Right lobe of liver (tissue), 6 donors: ENCODE measurements at regions not wholly inside any gene's neighbourhood (a gene's known extent, or its start where the extent isn't known, plus 50 kb on each side); places are given as distances from the start of the nearest gene placed in this dataset.

Experiments used
- ATAC-seq, 4 donors: fragments of 200-7000 bp; cut with Tn5 transposase; one replicate each; pipeline ENCODE4 v1.9.1; 2020; ENCODE audit warnings: mild to moderate bottlenecking in 4 of 4, moderate library complexity in 4 of 4
- DNase-seq, 3 donors: peaks; one replicate each; pipeline ENCODE4 v3.0.0-alpha.2; 2020
- H3K27ac ChIP-seq, 3 donors: fragments of 200-600 bp; one replicate each; pipeline ENCODE4 v1.8.0; 2022
- H3K27me3 ChIP-seq, 2 donors: fragments of 200-600 bp; one replicate each; pipeline ENCODE4 v1.8.0; 2022
- H3K36me3 ChIP-seq, 4 donors: fragments of 200-600 bp; sonication (generic) in 1 of 4; one replicate each; pipeline versions ENCODE4 v1.5.1 to v1.8.0; 2017 to 2022; ENCODE audit warnings: control low read depth in 1 of 4
- H3K4me1 ChIP-seq, 4 donors: fragments of 200-600 bp; sonication (generic) in 1 of 4; one replicate each; pipeline versions ENCODE4 v1.5.1 to v1.8.0; 2017 to 2022; ENCODE audit warnings: control low read depth in 1 of 4
- H3K4me3 ChIP-seq, 3 donors: fragments of 200-600 bp; one replicate each; pipeline ENCODE4 v1.8.0; 2022
- H3K9me3 ChIP-seq, 4 donors: fragments of 200-600 bp; sonication (generic) in 1 of 4; one replicate each; pipeline versions ENCODE4 v1.5.1 to v1.8.0; 2017 to 2022; ENCODE audit warnings: control low read depth in 1 of 4
- POLR2A ChIP-seq: fragments of 450-650 bp; IDR thresholded peaks from one replicate; pipeline ENCODE4 v1.6.1; 2017; ENCODE audit warnings: antibody characterized with exemption, mild to moderate bottlenecking
- WGBS: methylation state at CpG from one replicate; pipeline ENCODE4 v1.1.6; 2018; ENCODE audit warnings: low coverage, low lambda C conversion rate; ENCODE audit not compliant: insufficient coverage; ENCODE audit errors: missing lambda C conversion rate; 5-methylcytosine and 5-hydroxymethylcytosine counted together
- intact Hi-C, 2 donors: fragments of 100-400 bp; cut with DNase I; formaldehyde crosslinking; loops; one replicate each; pipeline versions ENCODE4 v1.11.2 to v1.14.1; 2022
- TF ChIP-seq, protein P1 (sequence below), 4 donors: fragments of 200-600 bp in 3 of 4; fragments of 450-650 bp in 1 of 4; IDR thresholded peaks; one replicate each; pipeline versions ENCODE4 v1.5.1 to v1.8.0; 2016 to 2022; ENCODE audit warnings: antibody characterized with exemption in 4 of 4, mild to moderate bottlenecking in 2 of 4
- donor health status: DM: no; HTN: yes; CAD: no.
- donor health status: DM: no; HTN: no; CAD: no.
- donor health status: DM: no; HTN: no; CAD: no.
- donor health status: DM: no; HTN: yes; CAD: no.
- donor health status: DM: no; HTN: yes; CAD: no.

DNA sequence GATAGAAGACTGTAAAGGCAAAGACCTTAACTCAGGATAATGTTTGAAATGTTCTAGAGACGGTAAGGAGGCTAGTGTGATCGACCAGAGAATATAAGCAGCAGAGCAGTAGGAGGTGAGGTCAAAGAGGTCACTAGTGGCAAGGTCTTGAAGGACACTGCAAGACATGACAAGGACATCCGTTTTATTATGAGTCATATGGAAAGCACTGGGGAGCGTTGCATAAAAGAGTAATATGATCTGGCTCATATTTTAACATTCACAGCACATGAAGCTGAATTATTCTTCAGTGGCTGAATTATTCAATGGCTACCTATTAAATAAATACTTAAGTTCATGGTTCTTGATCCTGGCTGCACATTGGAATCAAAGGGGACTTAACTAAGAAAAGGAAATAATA, 123.7 kb downstream of the SOX9 start:
- no peaks in the 10 kb centered on the region for H3K27me3 ChIP-seq
- ATAC-seq (no peak), DNase-seq (no peak)
- intact Hi-C loops: no loop called here
- no peak overlapping the region for H3K27ac ChIP-seq
- no peak for TF ChIP-seq POLR2A
- TF ChIP-seq, protein P1, sequence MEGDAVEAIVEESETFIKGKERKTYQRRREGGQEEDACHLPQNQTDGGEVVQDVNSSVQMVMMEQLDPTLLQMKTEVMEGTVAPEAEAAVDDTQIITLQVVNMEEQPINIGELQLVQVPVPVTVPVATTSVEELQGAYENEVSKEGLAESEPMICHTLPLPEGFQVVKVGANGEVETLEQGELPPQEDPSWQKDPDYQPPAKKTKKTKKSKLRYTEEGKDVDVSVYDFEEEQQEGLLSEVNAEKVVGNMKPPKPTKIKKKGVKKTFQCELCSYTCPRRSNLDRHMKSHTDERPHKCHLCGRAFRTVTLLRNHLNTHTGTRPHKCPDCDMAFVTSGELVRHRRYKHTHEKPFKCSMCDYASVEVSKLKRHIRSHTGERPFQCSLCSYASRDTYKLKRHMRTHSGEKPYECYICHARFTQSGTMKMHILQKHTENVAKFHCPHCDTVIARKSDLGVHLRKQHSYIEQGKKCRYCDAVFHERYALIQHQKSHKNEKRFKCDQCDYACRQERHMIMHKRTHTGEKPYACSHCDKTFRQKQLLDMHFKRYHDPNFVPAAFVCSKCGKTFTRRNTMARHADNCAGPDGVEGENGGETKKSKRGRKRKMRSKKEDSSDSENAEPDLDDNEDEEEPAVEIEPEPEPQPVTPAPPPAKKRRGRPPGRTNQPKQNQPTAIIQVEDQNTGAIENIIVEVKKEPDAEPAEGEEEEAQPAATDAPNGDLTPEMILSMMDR (IDR thresholded peaks at IDR 0.05): no peak
- H3K36me3 ChIP-seq: no peaks in the 10 kb centered on the region
- peaks cover 0 to 3% (median 0%) of the 10 kb centered on the region in 4 donors for H3K9me3 ChIP-seq
- 70% methylated on average over 4 of the region's 4 CpGs for WGBS
- H3K4me1 ChIP-seq: no peaks in the 10 kb centered on the region
- no peak overlapping the region for H3K4me3 ChIP-seq

DNA sequence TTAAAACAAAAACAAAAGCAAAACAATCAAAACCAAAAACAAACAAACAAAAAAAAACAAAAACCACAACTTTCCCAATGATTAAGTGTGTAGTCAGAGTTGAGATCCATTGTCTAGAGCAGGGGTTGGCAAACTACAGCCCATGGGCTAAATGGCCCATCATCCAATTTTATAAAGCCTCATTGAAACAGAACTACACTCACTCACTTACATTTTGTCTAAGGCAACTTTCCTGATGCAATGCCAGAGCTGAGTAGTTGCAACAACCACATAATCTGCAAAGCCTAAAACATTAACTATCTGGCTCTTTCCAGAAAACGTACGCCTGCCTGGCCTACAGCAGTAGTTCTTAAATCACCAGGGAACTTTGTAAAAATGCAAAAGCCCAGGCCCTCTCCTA, 124.1 kb downstream of the SOX9 start:
- WGBS: 60% methylated on average over 1 of the region's 2 CpGs
- intact Hi-C loops: no loop called here

DNA sequence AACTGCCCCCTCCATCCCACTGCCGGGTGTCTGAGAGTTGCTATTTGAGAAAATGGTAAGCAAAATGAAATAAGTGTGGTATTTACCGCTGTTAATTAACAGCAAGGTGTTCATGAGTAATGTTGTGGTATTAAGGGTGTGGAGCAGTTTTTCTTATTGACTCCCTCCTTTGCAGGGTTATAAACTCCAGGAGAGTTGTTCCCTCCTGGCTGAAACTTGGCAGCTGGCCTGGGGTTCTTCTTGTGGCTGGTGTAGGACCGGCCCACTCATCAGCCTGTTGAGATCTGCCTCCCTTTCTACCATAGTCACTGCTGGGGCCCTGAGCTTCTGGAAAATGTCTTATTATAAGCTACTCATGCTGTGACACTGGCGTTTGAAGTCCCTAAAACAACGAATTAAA, 128.6 kb downstream of the SOX9 start:
- ATAC-seq: no peak
- intact Hi-C loops: no loop called here
- DNase-seq: no peak
- no peaks in the 10 kb centered on the region for H3K36me3 ChIP-seq
- no peak overlapping the region for H3K27ac ChIP-seq
- H3K27me3 ChIP-seq: no peaks in the 10 kb centered on the region
- WGBS: 63% methylated on average over 4 of the region's 5 CpGs
- no peak overlapping the region for H3K4me3 ChIP-seq
- H3K9me3 ChIP-seq: no peaks in the 10 kb centered on the region
- H3K4me1 ChIP-seq: no peaks in the 10 kb centered on the region
- TF ChIP-seq POLR2A: no peak
- TF ChIP-seq, protein P1 (IDR thresholded peaks at IDR 0.05): no peak

More for the DNA sequence above, 124.1 kb downstream of the SOX9 start:
- peaks cover 0 to 3% (median 0%) of the 10 kb centered on the region in 4 donors for H3K9me3 ChIP-seq
- H3K27ac ChIP-seq: no peak overlapping the region
- ATAC-seq (no peak), DNase-seq (no peak)
- no peaks in the 10 kb centered on the region for H3K4me1 ChIP-seq
- H3K4me3 ChIP-seq: no peak overlapping the region
- TF ChIP-seq POLR2A: no peak
- TF ChIP-seq, protein P1 (IDR thresholded peaks at IDR 0.05): no peak
- H3K36me3 ChIP-seq: no peaks in the 10 kb centered on the region
- no peaks in the 10 kb centered on the region for H3K27me3 ChIP-seq

DNA sequence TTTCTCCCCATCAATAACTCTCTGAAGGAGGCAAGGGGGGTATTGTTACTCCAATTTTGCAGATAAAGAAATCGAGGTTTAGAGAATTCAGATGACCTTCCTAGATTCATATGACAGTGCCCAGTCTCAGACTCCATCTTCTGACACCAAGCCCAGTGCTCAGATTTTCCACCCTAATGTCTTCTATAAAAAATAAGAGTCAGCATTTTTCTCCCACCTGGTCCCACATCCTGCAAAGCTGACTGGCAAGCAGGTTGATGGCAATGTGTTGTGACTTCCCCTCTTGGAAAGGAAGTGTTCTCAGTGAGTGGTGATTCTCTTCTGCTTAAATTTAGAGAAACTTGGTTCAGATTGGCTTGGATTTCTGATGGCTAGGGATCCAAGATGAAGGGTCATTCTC, 129.4 kb downstream of the SOX9 start:
- no peaks in the 10 kb centered on the region for H3K27me3 ChIP-seq
- ATAC-seq (no peak), DNase-seq (no peak)
- TF ChIP-seq, protein P1 (IDR thresholded peaks at IDR 0.05): no peak
- no peak for TF ChIP-seq POLR2A
- no peaks in the 10 kb centered on the region for H3K4me1 ChIP-seq
- intact Hi-C loops: no loop called here
- no peaks in the 10 kb centered on the region for H3K9me3 ChIP-seq
- H3K36me3 ChIP-seq: no peaks in the 10 kb centered on the region
- no peak overlapping the region for H3K4me3 ChIP-seq
- 25% methylated on average over 1 of the region's 1 CpG for WGBS
- H3K27ac ChIP-seq: no peak overlapping the region

GRCh38 chr17:72253597-72253996, 132.8 kb downstream of the SOX9 start:
- Histone ChIP-seq H3K4me3 (no peak overlapping the region), H3K27me3 (no peaks in the 10 kb centered on the region), H3K36me3 (no peaks in the 10 kb centered on the region), H3K4me1 (no peaks in the 10 kb centered on the region), H3K9me3 (no peaks in the 10 kb centered on the region), H3K27ac (no peak overlapping the region)
- 39% methylated on average over 3 of the region's 3 CpGs for WGBS
- ATAC-seq: no peak
- no peak for TF ChIP-seq POLR2A
- TF ChIP-seq, protein P1 (IDR thresholded peaks at IDR 0.05): no peak
- intact Hi-C loops: no loop called here
- DNase-seq: no peak
